IPS DF 19.7 (cell line): ENCODE measurements at regions not wholly inside any gene's neighbourhood (a gene's known extent, or its start where the extent isn't known, plus 50 kb on each side); places are given as distances from the start of the nearest gene placed in this dataset.
"Not testable (repeated sequence)": the region's sequence is repeated elsewhere in the genome, so short reads cannot be mapped to it uniquely, and the experiment has no call there.

ENCODE experiments used
- DNase-seq: peaks from one replicate; pipeline ENCODE4 v3.0.0-alpha.2; 2013; ENCODE audit warnings: low read depth, low spot score

GRCh38 chr13:111663505-111663904 lies 343.1 kb downstream of the TEX29 start:
- DNase-seq: no peak

DNA sequence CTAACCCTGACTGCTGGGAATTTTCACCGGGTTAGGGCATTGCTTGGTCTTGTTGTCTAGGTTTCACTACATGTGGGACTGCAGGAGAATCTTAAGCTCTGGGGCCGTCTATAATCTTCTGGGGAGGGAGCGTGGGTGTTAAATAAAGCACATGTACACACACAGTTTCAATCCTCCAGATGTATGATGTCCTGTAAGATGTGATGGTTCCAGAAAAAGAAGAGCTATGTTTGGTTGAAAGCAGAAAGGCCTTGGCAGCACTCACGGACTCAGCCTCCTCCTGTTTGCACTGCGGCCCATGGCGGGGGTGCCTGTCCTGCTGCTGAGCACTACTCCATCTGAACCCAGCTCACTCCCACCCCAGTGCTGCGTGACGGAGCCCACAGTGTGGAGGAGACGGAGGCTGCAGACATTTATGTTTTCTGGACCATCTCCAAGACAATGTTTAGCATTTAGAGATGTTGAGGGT lies 343.5 kb downstream of the TEX29 start:
- DNase-seq: no peak

- DNase-seq: no peak
These were observed 344.3 kb downstream of the TEX29 start for GRCh38 chr13:111664696-111665095.

GRCh38 chr13:111665691-111666095 lies 345.3 kb downstream of the TEX29 start:
- no peak for DNase-seq

DNA sequence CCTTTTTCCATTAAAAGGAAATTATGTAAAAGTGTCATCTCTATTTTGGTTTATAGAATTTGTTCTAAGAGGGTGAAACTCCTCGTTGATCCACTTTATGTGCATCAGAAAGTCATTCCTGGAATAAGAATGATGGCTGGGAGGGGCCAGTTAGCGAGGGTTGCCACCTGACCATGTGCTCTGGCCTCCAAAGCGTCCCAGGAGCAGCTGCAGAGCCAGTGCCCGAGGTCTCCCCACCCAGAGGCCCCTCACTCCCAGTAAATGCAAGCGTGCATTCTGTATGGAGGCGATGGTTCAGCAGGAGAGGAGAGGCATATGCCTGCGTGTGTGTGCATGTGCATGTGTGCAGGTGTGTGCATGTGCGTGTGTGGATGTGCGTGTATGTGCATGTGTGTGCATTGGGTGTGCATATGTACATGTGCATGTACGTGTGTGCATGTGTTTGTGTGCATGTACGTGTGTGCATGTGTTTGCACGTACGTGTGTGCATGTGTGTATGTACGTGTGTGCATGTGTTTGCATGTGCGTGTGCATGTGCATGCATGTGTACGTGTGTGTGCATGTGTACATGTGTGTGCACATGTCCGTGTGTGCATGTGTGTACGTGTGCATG lies 345.8 kb downstream of the TEX29 start:
- no peak for DNase-seq

- DNase-seq: no peak
These were observed 347.3 kb downstream of the TEX29 start for GRCh38 chr13:111667757-111668156.

DNA sequence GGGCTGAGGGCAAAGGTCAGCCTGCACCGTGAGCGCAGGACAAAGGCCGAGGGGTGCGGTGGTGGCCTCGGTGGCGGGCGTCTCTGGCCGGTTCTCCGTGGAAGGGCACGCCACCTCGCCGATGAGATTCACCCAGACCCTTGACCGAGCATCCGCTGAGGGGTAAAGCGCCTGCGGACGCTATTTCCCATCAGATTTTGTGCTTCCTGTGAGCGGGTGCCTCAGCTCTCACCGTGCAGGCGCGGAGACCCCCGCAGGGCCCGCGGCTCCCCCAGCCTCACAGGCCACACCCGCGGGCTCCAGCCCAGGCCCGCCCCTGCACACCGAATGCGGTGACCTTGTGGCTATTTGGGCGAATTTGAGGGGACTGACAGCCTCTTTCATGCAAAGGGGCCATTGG lies 348.0 kb downstream of the TEX29 start:
- no peak for DNase-seq

DNA sequence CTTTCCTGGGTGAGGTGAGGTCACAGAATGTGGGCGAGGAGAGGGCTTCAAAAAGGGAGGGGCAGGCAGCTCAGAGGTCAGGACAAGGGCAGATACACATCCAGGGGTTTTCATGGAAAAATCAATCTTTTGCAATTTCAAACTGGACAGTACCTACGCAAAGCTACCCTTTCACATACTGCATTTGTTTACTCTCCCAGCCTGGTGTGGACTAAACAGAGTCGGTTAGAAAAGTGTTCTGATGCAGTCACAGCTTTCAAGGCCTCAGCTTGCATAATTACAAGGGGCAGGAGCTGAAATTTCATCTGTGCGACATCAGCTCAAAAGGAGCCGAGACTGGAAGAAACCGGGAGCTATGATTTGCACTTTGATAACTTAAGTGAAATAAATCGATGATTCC lies 351.8 kb downstream of the TEX29 start:
- not testable (repeated sequence) for DNase-seq

DNA sequence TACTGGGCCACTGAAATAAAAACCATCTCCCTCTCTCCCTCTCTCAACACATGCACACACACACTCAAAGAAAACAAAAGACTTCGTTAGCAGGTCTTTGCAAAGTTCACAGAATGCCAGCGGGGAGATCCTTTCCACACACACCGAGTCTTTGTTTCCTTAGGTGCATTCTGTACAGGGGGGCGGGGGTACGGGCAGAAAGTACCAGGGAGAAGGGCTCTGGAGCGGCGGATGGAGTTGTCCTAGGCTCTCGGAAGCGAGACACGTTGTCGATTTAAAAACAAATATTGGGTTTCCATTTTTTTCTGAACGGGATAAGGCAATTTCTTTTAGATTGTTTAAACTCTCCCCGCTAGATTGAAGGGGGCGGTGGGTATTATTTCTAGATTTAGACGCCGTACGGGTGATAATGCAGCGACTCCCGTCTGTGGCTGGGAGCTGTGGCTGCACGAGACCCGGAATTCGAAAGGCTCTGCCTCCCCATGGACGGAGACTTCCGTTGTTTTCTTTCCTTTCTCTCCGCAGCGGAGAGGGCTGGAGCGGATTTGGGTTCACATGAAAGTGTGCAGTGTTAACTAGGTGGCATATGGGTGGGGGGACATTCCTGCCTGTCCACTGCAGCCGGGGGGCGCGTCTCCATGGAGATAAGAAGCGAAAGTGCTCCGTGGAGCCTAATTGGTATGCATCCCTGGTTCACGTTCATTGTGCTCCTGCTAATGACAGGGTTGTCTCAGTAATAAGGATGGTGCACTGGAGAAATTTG lies 357.9 kb downstream of the TEX29 start:
- not testable (repeated sequence) for DNase-seq

- DNase-seq: not testable (repeated sequence)
These were observed 359.2 kb downstream of the TEX29 start for GRCh38 chr13:111679645-111680044.

- not testable (repeated sequence) for DNase-seq
These were observed 359.7 kb downstream of the TEX29 start for GRCh38 chr13:111680100-111680499.

GRCh38 chr13:111692028-111692427 lies 371.6 kb downstream of the TEX29 start:
- DNase-seq: not testable (repeated sequence)

GRCh38 chr13:111696121-111696520 lies 370.8 kb upstream of the SOX1 start:
- not testable (repeated sequence) for DNase-seq

- not testable (repeated sequence) for DNase-seq
These were observed 364.9 kb upstream of the SOX1 start for GRCh38 chr13:111702059-111702458.
